22Rv1 (cell line): ENCODE measurements at regions not wholly inside any gene's neighbourhood (a gene's known extent, or its start where the extent isn't known, plus 50 kb on each side); places are given as distances from the start of the nearest gene placed in this dataset.

Experiments
- ZFX ChIP-seq: fragments of 450-650 bp; IDR thresholded peaks from 2 replicates; pipeline ENCODE4 v1.6.1; 2017; ENCODE audit warnings: antibody characterized with exemption, borderline replicate concordance
- TF ChIP-seq, protein P1 (sequence below): fragments of 450-650 bp; IDR thresholded peaks from 2 replicates; pipeline ENCODE4 v1.5.1; 2017; ENCODE audit warnings: mild to moderate bottlenecking

DNA sequence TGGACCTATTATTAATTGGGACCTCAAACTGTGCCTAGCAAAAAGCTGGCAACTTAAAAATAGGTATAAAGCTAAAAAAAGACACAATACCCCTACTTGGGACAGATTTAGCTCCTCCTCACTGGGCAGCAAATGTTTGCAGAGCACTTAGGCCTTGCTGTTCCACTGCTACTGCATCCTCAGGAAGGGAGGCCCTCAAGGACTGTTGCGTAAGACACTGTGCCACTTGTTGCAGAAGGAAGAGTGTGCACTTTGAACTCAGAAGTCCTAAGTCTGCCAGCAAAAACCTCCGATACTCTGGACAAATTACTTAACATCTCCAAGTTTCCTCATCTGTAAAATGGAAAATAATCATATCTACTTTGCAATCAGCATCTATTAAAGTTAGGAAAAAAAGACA lies 322.9 kb downstream of the BARHL2 start:
- TF ChIP-seq, protein P1, sequence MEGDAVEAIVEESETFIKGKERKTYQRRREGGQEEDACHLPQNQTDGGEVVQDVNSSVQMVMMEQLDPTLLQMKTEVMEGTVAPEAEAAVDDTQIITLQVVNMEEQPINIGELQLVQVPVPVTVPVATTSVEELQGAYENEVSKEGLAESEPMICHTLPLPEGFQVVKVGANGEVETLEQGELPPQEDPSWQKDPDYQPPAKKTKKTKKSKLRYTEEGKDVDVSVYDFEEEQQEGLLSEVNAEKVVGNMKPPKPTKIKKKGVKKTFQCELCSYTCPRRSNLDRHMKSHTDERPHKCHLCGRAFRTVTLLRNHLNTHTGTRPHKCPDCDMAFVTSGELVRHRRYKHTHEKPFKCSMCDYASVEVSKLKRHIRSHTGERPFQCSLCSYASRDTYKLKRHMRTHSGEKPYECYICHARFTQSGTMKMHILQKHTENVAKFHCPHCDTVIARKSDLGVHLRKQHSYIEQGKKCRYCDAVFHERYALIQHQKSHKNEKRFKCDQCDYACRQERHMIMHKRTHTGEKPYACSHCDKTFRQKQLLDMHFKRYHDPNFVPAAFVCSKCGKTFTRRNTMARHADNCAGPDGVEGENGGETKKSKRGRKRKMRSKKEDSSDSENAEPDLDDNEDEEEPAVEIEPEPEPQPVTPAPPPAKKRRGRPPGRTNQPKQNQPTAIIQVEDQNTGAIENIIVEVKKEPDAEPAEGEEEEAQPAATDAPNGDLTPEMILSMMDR = no peak
- no peak for TF ChIP-seq ZFX
